ENCODE measurements at regions not wholly inside any gene's neighbourhood (a gene's known extent, or its start where the extent isn't known, plus 50 kb on each side); places are given as distances from the start of the nearest gene placed in this dataset.

DNA sequence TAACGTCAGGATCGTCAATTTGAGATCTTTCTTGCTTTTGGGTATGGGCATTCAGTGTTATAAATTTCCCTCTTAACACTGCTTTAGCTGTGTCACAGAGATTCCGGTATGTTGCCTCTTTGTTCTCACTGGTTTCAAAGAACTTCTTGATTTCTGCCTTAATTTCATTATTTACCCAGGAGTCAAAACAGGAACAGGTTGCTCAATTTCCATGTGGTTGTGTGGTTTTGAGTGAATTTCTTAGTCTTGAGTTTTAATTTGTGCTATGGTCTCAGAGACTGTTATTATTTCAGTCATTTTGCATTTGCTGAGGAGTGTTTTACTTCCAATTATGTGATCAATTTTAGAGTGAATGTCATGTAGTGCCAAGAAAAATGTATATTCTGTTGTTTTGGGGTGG lies 153.1 kb downstream of the PCDH17 start:
- H3K4me1 Mint-ChIP-seq (ENCODE audit: low read depth in 2 of 2) = no peaks in the 10 kb centered on the region
- DNase-seq = no peak
- no peaks in the 10 kb centered on the region for H3K27me3 Mint-ChIP-seq
- H3K36me3 Mint-ChIP-seq (ENCODE audit: insufficient read depth) = no peaks in the 10 kb centered on the region
- peaks cover 7 to 15% of the 10 kb centered on the region in 2 donors for H3K9me3 Mint-ChIP-seq
- H3K4me3 Mint-ChIP-seq = no peak overlapping the region
- H3K27ac Mint-ChIP-seq = no peak overlapping the region
- ATAC-seq (replicated peaks) = no peak

DNA sequence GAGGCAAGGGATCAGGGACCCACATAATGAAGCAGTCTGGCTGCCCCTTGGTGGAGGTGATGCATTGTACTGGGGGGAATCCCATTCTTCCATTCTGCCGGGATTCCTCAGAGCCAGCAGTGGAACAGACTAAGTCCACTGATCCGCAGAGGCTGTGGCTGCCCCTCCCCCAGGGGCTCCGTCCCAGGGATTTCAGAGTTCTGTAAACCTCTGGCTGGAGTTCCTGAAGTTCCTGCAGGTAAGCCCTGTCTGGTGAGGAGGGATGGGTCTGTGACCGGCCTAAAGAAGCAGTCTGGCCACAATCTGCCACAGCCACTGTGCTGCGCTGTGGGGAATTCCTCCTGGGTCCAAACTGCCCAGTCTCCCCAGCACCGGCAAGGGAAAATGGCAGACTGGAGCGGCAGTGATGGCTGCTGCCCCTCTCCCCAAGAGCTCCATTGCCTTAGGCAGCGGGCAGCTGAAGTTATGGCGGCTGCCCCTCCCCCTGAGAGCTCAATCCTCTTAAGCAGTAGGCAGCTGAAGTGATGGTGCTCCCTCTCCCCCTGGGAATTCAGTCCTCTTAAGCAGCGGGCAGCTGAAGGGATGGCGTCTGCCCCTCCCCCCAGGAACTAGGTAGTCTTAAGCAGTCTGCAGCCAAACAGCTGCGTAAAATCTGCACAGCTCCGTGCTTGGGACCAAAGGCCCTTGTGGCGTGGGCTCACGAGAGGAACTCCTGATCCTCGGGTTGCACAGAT lies 155.7 kb downstream of the PCDH17 start:
- Mint-ChIP-seq H3K4me1 (ENCODE audit: low read depth in 2 of 2) (no peaks in the 10 kb centered on the region), H3K36me3 (ENCODE audit: insufficient read depth) (no peaks in the 10 kb centered on the region), H3K27ac (no peak overlapping the region), H3K27me3 (no peaks in the 10 kb centered on the region), H3K4me3 (no peak overlapping the region), H3K9me3 (peaks cover 7 to 15% of the 10 kb centered on the region in 2 donors)
- ATAC-seq (replicated peaks) (no peak), DNase-seq (no peak)

DNA sequence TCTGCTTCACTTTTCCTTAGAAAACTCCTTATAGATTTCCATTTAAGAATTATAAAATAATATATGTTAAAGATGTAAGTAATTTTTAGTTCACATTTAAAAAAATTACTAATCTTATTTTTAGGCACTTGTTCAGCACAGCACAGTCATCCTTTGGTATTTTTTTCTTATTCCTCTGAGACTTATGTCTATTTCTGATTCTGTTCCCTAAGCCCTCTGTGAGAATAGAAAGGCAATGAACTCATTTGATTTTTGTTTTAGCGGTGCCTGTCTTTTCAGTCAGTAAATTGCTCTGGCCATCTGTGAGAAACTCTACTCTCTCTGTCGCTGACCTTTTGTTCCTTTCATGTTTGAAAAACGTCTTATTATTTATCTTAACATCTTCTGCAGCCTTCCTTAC lies 168.1 kb downstream of the PCDH17 start:
- ATAC-seq (replicated peaks) = no peak
- Mint-ChIP-seq H3K27ac (no peak overlapping the region), H3K9me3 (no peaks in the 10 kb centered on the region), H3K4me3 (no peak overlapping the region), H3K4me1 (ENCODE audit: low read depth in 2 of 2) (no peaks in the 10 kb centered on the region), H3K27me3 (no peaks in the 10 kb centered on the region), H3K36me3 (ENCODE audit: insufficient read depth) (no peaks in the 10 kb centered on the region)
- DNase-seq = no peak

DNA sequence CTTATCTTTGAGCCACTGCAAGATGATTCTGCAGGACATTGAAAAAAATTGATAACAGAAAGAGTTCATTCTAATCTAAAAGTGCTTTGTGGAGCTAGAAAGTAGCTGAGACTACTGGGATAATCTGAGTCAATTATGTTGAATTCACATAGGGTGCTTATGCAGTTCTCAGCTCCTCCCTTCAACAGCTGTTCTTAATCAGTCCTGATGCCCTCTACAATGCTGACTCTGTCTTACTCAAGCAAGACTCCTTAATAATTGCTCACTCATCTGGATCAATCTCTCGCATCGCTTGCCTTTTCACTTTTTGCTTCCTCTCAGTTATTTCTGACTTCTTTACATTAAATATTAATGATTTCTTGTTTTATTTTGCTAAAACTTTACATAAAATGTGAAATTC lies 182.1 kb downstream of the PCDH17 start:
- Mint-ChIP-seq H3K4me3 (no peak overlapping the region), H3K9me3 (peaks cover 0 to 8% of the 10 kb centered on the region in 2 donors), H3K27ac (no peak overlapping the region), H3K36me3 (ENCODE audit: insufficient read depth) (no peaks in the 10 kb centered on the region), H3K27me3 (no peaks in the 10 kb centered on the region), H3K4me1 (ENCODE audit: low read depth in 2 of 2) (no peaks in the 10 kb centered on the region)
- DNase-seq (no peak), ATAC-seq (replicated peaks) (no peak)

DNA sequence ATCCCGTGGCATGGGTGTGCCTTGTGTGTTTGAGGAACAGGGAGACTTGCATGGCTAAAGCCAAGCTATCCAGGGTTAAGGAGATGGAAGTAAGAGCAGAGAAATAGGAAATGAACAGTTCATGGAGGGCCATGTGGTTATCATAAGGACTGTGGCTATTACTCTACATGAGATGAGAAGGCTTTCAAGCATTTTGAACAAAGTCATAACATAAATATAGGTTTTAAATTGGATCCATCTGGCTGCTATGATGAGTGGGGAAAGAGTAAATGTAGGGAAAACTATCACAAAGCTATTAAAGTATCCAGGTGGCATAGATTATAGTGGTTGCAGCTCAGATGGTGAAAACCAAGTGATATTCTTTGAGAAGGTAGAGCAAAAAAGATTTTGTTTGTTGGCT lies 184.1 kb downstream of the PCDH17 start:
- Mint-ChIP-seq H3K4me1 (ENCODE audit: low read depth in 2 of 2) (no peaks in the 10 kb centered on the region), H3K9me3 (peaks cover 0 to 8% of the 10 kb centered on the region in 2 donors), H3K4me3 (no peak overlapping the region), H3K27ac (no peak overlapping the region), H3K36me3 (ENCODE audit: insufficient read depth) (no peaks in the 10 kb centered on the region), H3K27me3 (no peaks in the 10 kb centered on the region)
- DNase-seq (no peak), ATAC-seq (replicated peaks) (no peak)

DNA sequence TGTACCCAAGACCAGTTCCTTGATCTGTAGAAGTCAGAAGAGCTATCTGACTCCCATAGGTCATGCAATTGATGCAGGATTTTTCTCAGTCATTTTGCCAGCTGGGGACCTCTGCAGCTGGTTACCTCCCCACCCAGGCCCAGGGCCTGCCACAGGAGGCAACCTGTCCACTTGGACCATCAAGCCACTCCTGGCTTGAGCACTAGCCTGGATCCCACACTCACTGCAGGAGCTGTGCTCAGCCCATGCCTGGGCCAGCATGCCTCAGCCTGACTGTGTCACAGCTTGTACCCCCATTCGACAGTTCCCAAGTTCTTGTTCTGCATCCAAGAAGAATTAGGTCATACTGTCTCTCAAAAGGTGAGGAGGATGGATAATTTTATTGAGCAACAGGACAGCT lies 189.4 kb downstream of the PCDH17 start:
- H3K4me1 Mint-ChIP-seq (ENCODE audit: low read depth in 2 of 2) = no peaks in the 10 kb centered on the region
- H3K4me3 Mint-ChIP-seq = no peak overlapping the region

DNA sequence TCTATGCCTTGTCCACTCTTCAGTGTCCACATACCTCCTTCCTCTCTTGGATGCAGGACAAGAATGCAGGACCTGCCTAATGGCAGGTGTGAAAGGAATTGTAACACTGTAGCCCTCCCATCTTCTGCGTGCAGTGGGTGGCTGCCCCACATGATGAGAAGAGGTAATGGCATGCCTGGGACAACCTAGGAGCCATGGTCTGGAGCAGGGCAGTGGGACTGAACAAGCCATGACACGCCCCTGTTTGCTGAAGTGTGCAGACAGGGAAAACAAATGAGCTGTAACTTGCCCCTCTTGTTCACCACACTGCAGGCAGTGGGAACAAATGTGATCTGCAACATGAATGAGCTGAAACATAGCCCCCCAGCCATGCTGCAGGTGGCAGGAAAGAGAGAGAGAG lies 192.2 kb downstream of the PCDH17 start:
- no peaks in the 10 kb centered on the region for H3K4me1 Mint-ChIP-seq (ENCODE audit: low read depth in 2 of 2)
- DNase-seq = no peak
- ATAC-seq (replicated peaks) = no peak
- no peak overlapping the region for H3K27ac Mint-ChIP-seq
- H3K27me3 Mint-ChIP-seq = no peaks in the 10 kb centered on the region
- peaks cover 6 to 8% of the 10 kb centered on the region in 2 donors for H3K9me3 Mint-ChIP-seq
- no peaks in the 10 kb centered on the region for H3K36me3 Mint-ChIP-seq (ENCODE audit: insufficient read depth)
- H3K4me3 Mint-ChIP-seq = no peak overlapping the region

More for the DNA sequence above, 189.4 kb downstream of the PCDH17 start:
- no peak for ATAC-seq (replicated peaks)
- Mint-ChIP-seq H3K36me3 (ENCODE audit: insufficient read depth) (no peaks in the 10 kb centered on the region), H3K27ac (no peak overlapping the region), H3K9me3 (peaks cover 6 to 8% of the 10 kb centered on the region in 2 donors), H3K27me3 (no peaks in the 10 kb centered on the region)
- no peak for DNase-seq

DNA sequence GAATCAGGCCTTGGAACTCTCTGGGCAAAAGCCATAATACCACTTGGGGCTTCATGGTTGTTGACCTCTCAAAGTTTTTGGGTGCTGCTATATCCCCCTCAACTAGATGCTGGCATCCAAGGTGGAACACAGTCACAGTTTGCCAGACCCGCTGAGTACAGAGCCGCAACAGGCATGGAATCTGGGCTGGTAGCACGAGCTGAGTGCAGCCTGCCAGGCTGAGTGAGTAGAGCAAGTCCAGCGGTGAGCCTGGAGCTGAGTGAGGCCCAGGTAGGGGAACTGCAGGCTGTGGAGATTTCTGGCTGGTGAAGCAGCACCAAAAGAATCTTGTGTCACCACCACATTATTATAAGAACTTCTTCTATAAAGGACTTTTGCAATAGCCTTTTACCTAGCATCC lies 192.6 kb downstream of the PCDH17 start:
- no peak for DNase-seq
- H3K36me3 Mint-ChIP-seq (ENCODE audit: insufficient read depth) = no peaks in the 10 kb centered on the region
- no peaks in the 10 kb centered on the region for H3K27me3 Mint-ChIP-seq
- peaks cover 6 to 8% of the 10 kb centered on the region in 2 donors for H3K9me3 Mint-ChIP-seq
- H3K4me1 Mint-ChIP-seq (ENCODE audit: low read depth in 2 of 2) = no peaks in the 10 kb centered on the region
- no peak for ATAC-seq (replicated peaks)
- no peak overlapping the region for H3K27ac Mint-ChIP-seq
- no peak overlapping the region for H3K4me3 Mint-ChIP-seq

DNA sequence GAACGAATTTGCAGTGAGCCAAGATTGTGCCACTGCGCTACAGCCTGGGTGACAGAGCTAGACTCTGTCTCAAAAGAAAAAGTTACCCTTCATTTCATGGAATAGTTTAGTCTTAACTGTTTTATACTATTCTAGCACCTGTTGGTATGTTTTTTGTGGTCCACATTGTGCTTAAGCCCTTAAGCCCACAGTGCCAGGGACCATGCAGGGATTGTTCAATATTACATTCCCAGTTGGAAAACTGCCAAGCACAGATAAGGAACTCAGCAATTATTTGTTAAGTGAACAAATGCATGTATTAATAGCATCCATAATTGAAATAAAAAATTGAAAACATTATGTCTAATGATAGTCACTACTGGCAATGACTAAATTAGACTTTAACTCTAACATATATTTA lies 193.5 kb downstream of the PCDH17 start:
- H3K27me3 Mint-ChIP-seq = no peaks in the 10 kb centered on the region
- H3K4me3 Mint-ChIP-seq = no peak overlapping the region
- H3K9me3 Mint-ChIP-seq = peaks cover 12 to 14% of the 10 kb centered on the region in 2 donors
- no peaks in the 10 kb centered on the region for H3K36me3 Mint-ChIP-seq (ENCODE audit: insufficient read depth)
- no peaks in the 10 kb centered on the region for H3K4me1 Mint-ChIP-seq (ENCODE audit: low read depth in 2 of 2)
- ATAC-seq (replicated peaks) (no peak), DNase-seq (no peak)
- no peak overlapping the region for H3K27ac Mint-ChIP-seq

DNA sequence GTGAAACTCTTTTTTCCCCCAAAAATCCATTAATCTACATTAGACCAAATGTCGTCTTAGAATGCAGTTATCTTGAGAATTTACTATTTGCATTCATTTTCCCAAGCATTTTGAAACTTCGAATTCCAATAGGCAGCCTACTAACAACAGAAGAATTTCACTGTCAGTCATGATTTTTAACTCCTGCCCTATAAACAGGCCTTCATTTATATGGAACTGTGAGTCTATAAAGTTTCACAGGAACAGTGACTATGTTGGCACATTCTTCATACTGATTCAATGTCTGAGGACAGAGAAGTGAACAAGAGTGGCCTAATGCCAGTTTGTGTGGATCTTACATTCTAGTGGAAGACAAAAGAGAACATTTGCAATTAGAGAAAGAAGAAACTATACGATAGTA lies 198.0 kb downstream of the PCDH17 start:
- Mint-ChIP-seq H3K4me3 (no peak overlapping the region), H3K9me3 (peaks cover 9 to 13% of the 10 kb centered on the region in 2 donors), H3K4me1 (ENCODE audit: low read depth in 2 of 2) (no peaks in the 10 kb centered on the region), H3K27me3 (no peaks in the 10 kb centered on the region), H3K36me3 (ENCODE audit: insufficient read depth) (no peaks in the 10 kb centered on the region), H3K27ac (no peak overlapping the region)
- no peak for ATAC-seq (replicated peaks)
- no peak for DNase-seq

DNA sequence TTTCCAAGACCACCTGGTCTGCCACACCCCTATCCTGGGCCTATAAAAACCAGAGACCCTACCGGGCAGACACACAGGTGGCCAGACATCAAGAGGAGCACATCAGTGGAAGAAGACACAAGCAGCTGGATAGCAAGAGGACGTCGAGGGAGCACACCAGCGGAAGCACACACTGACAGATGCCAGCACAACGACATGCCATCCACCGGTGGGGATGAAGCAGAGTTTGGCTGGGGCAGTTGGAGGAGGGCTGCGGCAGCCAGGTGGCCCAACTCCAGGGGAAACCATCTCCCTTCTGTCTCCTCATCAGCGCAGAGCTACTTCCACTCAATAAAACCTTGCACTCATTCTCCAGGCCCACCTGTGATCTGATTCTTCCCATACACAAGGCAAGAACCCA lies 200.6 kb downstream of the PCDH17 start:
- H3K9me3 Mint-ChIP-seq = peaks cover 9% of the 10 kb centered on the region in 2 donors
- no peak overlapping the region for H3K27ac Mint-ChIP-seq
- DNase-seq = no peak
- no peak for ATAC-seq (replicated peaks)
- no peak overlapping the region for H3K4me3 Mint-ChIP-seq
- H3K27me3 Mint-ChIP-seq = no peaks in the 10 kb centered on the region
- H3K4me1 Mint-ChIP-seq (ENCODE audit: low read depth in 2 of 2) = no peaks in the 10 kb centered on the region
- no peaks in the 10 kb centered on the region for H3K36me3 Mint-ChIP-seq (ENCODE audit: insufficient read depth)

DNA sequence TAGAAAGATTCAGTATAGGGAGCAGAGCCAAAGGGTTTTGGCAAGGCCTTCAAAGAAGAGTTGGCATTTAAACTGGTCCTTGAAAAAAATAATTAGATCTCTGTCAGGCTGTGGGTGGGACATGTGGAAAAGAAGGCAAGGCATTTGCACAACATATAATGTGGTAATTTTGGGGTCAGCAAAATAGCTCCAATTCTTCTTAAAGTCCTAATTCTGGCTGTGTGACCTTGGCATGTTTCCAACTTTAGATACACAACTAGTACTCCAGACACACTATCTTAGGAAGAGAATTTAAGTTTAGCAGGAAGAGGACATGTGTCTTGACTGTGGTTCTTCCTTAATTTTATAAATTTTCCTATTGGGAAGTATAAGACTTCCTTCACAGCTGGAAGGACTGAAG lies 206.3 kb downstream of the PCDH17 start:
- Mint-ChIP-seq H3K4me3 (no peak overlapping the region), H3K9me3 (peaks cover 6 to 8% of the 10 kb centered on the region in 2 donors), H3K27ac (no peak overlapping the region), H3K27me3 (no peaks in the 10 kb centered on the region), H3K36me3 (ENCODE audit: insufficient read depth) (no peaks in the 10 kb centered on the region), H3K4me1 (ENCODE audit: low read depth in 2 of 2) (no peaks in the 10 kb centered on the region)
- no peak for DNase-seq
- ATAC-seq (replicated peaks) = no peak

DNA sequence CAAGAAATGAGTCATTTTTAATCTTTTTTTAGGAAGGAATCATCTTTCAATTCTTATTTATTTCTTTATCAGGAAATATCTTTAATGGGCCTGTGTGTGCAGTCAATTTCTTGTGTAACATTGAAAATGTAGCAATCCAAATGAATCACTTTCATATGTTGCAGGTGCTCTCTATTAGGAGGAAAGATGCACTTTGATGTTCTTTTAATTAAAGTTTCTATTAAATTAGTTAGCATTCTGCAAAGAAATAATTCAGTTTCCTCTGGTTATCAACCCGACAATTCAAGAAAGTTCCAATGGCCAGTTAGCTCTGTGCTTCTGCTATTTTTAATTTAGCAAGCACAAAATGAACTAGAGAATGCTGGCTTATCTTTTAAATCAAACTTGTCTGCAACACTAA lies 212.0 kb downstream of the PCDH17 start:
- H3K27ac Mint-ChIP-seq = no peak overlapping the region
- no peaks in the 10 kb centered on the region for H3K4me1 Mint-ChIP-seq (ENCODE audit: low read depth in 2 of 2)
- DNase-seq (no peak), ATAC-seq (replicated peaks) (no peak)
- no peaks in the 10 kb centered on the region for H3K27me3 Mint-ChIP-seq
- no peak overlapping the region for H3K4me3 Mint-ChIP-seq
- H3K36me3 Mint-ChIP-seq (ENCODE audit: insufficient read depth) = no peaks in the 10 kb centered on the region
- peaks cover 15 to 16% of the 10 kb centered on the region in 2 donors for H3K9me3 Mint-ChIP-seq

DNA sequence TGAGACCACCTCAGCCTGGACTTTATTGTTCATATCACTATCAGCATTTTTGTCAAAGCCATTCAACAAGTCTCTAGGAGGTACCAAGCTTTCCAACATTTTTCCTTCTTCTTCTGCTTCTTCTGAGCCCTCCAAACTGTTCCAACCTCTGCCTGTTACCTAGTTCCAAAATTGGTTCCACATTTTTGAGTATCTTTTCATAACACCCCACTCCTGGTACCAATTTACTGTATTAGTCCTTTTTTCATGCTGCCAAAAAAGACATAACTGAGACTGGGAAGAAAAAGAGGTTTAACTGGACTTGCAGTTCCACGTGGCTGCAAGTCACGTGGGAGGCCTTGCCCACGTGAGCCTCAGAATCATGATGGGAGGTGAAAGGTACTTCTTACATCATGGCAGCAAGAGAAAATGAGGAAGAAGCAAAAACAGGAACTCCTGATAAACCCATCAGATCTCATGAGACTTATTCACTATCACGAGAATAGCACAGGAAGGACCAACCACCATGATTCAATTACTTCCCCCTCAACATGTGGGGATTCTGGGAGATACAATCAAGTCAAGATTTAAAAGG lies 215.1 kb downstream of the PCDH17 start:
- no peaks in the 10 kb centered on the region for H3K27me3 Mint-ChIP-seq
- peaks cover 9 to 12% of the 10 kb centered on the region in 2 donors for H3K9me3 Mint-ChIP-seq
- no peaks in the 10 kb centered on the region for H3K4me1 Mint-ChIP-seq (ENCODE audit: low read depth in 2 of 2)
- H3K4me3 Mint-ChIP-seq = no peak overlapping the region
- DNase-seq (no peak), ATAC-seq (replicated peaks) (no peak)
- H3K27ac Mint-ChIP-seq = no peak overlapping the region
- H3K36me3 Mint-ChIP-seq (ENCODE audit: insufficient read depth) = no peaks in the 10 kb centered on the region

All from effector memory CD8-positive, alpha-beta T cell (primary cell).